HEK293 (cell line): ENCODE measurements at regions not wholly inside any gene's neighbourhood (a gene's known extent, or its start where the extent isn't known, plus 50 kb on each side); places are given as distances from the start of the nearest gene placed in this dataset.

Source experiments
- CTCF ChIA-PET: fragments of 350-600 bp; formaldehyde crosslinking; extraction: SDS; loops from one replicate; lab custom pipeline; 2021; ENCODE audit warnings: antibody characterized with exemption; lab: Yijun Ruan, JAX
- POLR2A ChIA-PET: fragments of 300-600 bp; formaldehyde crosslinking; extraction: SDS; loops from one replicate; lab custom pipeline; 2020; ENCODE audit warnings: antibody characterized with exemption, inconsistent platforms; lab: Yijun Ruan, JAX
- H3K27ac ChIP-seq: fragments of 200-500 bp; sonication (Bioruptor generic); 2 replicates; pipeline ENCODE4 v1.5.1; 2014; ENCODE audit warnings: low read depth, low read length, control low read depth, inconsistent platforms; ENCODE audit errors: extremely low read depth
- H3K36me3 ChIP-seq, 2 experiments: fragments of 200-500 bp in 1 of 2; sonication (Bioruptor generic) in 1 of 2; 1 replicate in 1 of 2; 2 replicates in 1 of 2; pipeline ENCODE4 v1.5.1; 2014 to 2017; ENCODE audit warnings: inconsistent platforms in 2 of 2, low read length in 2 of 2; ENCODE audit not compliant: control insufficient read depth in 2 of 2, insufficient read depth in 1 of 2
- H3K4me1 ChIP-seq: fragments of 200-500 bp; sonication (Bioruptor generic); 2 replicates; pipeline ENCODE4 v1.5.1; 2014; ENCODE audit warnings: mild to moderate bottlenecking, low read length, inconsistent platforms; ENCODE audit not compliant: control insufficient read depth, insufficient read depth
- H3K4me3 ChIP-seq: 2 replicates; pipeline ENCODE4 v1.5.1; 2011; ENCODE audit warnings: low read depth, mild to moderate bottlenecking, control low read depth, low read length, moderate library complexity
- H3K9me3 ChIP-seq: fragments of 200-500 bp; sonication (Bioruptor generic); 2 replicates; pipeline ENCODE4 v1.5.1; 2014; ENCODE audit warnings: low read depth, low read length, inconsistent platforms; ENCODE audit not compliant: control insufficient read depth, insufficient read depth
- PRDM1 ChIP-seq: fragments of 450-650 bp; formaldehyde crosslinking; IDR thresholded peaks from 2 replicates; pipeline ENCODE4; 2016; ENCODE audit warnings: missing biosample characterization, missing genetic modification characterization
- SP2 ChIP-seq: fragments of 450-650 bp; formaldehyde crosslinking; IDR thresholded peaks from 2 replicates; pipeline ENCODE4 v1.5.1; 2016; ENCODE audit warnings: missing biosample characterization, missing genetic modification characterization
- ZBTB11 ChIP-seq: fragments of 450-650 bp; formaldehyde crosslinking; conservative IDR thresholded peaks from 2 replicates; pipeline ENCODE4 v1.5.1; 2016; ENCODE audit warnings: low read depth, missing biosample characterization, missing genetic modification characterization
- ZFHX2 ChIP-seq: fragments of 450-650 bp; formaldehyde crosslinking; conservative IDR thresholded peaks from 2 replicates; pipeline ENCODE4 v1.5.1; 2016; ENCODE audit warnings: missing biosample characterization, missing genetic modification characterization
- ZNF157 ChIP-seq: fragments of 450-650 bp; formaldehyde crosslinking; IDR thresholded peaks from 2 replicates; pipeline ENCODE4 v1.5.1; 2016; ENCODE audit warnings: missing biosample characterization, missing genetic modification characterization
- ZNF184 ChIP-seq: fragments of 450-650 bp; IDR thresholded peaks from 2 replicates; pipeline ENCODE4 v1.5.1; 2018; ENCODE audit warnings: missing biosample characterization, mild to moderate bottlenecking, missing genetic modification characterization
- ZNF23 ChIP-seq: fragments of 450-650 bp; formaldehyde crosslinking; IDR thresholded peaks from 2 replicates; pipeline ENCODE4 v1.5.1; 2016; ENCODE audit warnings: missing biosample characterization, missing genetic modification characterization, borderline replicate concordance
- ZNF239 ChIP-seq: fragments of 450-650 bp; formaldehyde crosslinking; IDR thresholded peaks from 2 replicates; pipeline ENCODE4 v1.5.1; 2016; ENCODE audit warnings: missing biosample characterization, missing genetic modification characterization
- ZNF24 ChIP-seq: fragments of 450-650 bp; formaldehyde crosslinking; IDR thresholded peaks from 2 replicates; pipeline ENCODE4 v1.5.1; 2016; ENCODE audit warnings: missing biosample characterization, missing genetic modification characterization
- ZNF426 ChIP-seq: fragments of 450-650 bp; formaldehyde crosslinking; IDR thresholded peaks from 2 replicates; pipeline ENCODE4 v1.5.1; 2017; ENCODE audit warnings: missing biosample characterization, missing genetic modification characterization, mild to moderate bottlenecking, inconsistent platforms, moderate library complexity
- ZNF513 ChIP-seq: fragments of 450-650 bp; IDR thresholded peaks from 2 replicates; pipeline ENCODE4 v1.5.1; 2018; ENCODE audit warnings: missing biosample characterization, missing genetic modification characterization
- ZNF530 ChIP-seq: fragments of 450-650 bp; formaldehyde crosslinking; IDR thresholded peaks from 2 replicates; pipeline ENCODE4 v1.5.1; 2016; ENCODE audit warnings: low read depth, missing biosample characterization, missing genetic modification characterization
- ZNF654 ChIP-seq: fragments of 450-650 bp; formaldehyde crosslinking; IDR thresholded peaks from 2 replicates; pipeline ENCODE4 v1.5.1; 2016; ENCODE audit warnings: low read depth, missing biosample characterization, missing genetic modification characterization
- ZNF768 ChIP-seq: fragments of 450-650 bp; formaldehyde crosslinking; IDR thresholded peaks from 2 replicates; pipeline ENCODE4 v1.5.1; 2018; ENCODE audit warnings: missing biosample characterization, mild to moderate bottlenecking, missing genetic modification characterization
- TF ChIP-seq, protein P1 (sequence below): fragments of 450-650 bp; formaldehyde crosslinking; IDR thresholded peaks from 2 replicates; pipeline ENCODE4 v1.5.1; 2016; ENCODE audit warnings: missing biosample characterization, missing genetic modification characterization, low read depth
- TF ChIP-seq, protein P2 (sequence below): fragments of 450-650 bp; formaldehyde crosslinking; IDR thresholded peaks from 2 replicates; pipeline ENCODE4 v1.5.1; 2016; ENCODE audit warnings: missing biosample characterization, missing genetic modification characterization

GRCh38 chr14:35961697-35962274 lies 135.6 kb downstream of the BRMS1L start:
- H3K36me3 ChIP-seq: no peaks in the 10 kb centered on the region
- no peak overlapping the region for H3K27ac ChIP-seq
- no peak overlapping the region for H3K4me3 ChIP-seq
- POLR2A ChIA-PET: no interaction called here
- TF ChIP-seq, protein P1, sequence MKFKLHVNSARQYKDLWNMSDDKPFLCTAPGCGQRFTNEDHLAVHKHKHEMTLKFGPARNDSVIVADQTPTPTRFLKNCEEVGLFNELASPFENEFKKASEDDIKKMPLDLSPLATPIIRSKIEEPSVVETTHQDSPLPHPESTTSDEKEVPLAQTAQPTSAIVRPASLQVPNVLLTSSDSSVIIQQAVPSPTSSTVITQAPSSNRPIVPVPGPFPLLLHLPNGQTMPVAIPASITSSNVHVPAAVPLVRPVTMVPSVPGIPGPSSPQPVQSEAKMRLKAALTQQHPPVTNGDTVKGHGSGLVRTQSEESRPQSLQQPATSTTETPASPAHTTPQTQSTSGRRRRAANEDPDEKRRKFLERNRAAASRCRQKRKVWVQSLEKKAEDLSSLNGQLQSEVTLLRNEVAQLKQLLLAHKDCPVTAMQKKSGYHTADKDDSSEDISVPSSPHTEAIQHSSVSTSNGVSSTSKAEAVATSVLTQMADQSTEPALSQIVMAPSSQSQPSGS: peak; percentile 66
- TF ChIP-seq ZNF768 (tag by site-specific recombination): no peak
- TF ChIP-seq, all 188 proteins: peak for 1
- Histone ChIP-seq H3K9me3 (no peaks in the 10 kb centered on the region), H3K4me1 (peaks cover 9% of the 10 kb centered on the region)
- CTCF ChIA-PET: no interaction called here

GRCh38 chr14:35959835-35960234 lies 133.7 kb downstream of the BRMS1L start:
- CTCF ChIA-PET: interaction anchor here (0.7 to 2.2 kb wide), 8 partner anchors 10 to 596 kb away, joined by 3 to 13 read pairs (median 3); no protein-coding TSS in a partner anchor
- no peak overlapping the region for H3K27ac ChIP-seq

DNA sequence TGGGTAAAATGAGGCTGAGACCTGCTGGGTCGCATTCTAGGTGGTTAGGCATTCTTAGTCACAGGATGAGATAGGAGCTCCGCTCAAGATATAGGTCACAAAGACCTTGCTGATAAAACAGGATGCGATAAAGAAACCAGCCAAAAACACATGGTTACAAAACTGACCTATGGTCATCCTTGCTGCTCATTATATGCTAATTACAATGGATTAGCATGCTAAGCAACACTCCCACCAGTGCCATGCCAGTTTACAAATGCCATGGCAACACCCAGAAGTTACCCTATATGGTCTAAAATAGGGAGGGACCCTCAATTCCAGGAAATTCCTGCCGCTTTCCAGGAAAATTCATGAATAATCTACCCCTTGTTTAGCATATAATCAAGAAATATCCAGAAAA lies 132.4 kb downstream of the BRMS1L start:
- H3K36me3 ChIP-seq: no peaks in the 10 kb centered on the region
- no peak overlapping the region for H3K4me3 ChIP-seq
- H3K9me3 ChIP-seq: no peaks in the 10 kb centered on the region
- H3K4me1 ChIP-seq: peaks cover 9% of the 10 kb centered on the region
- ChIA-PET POLR2A (no interaction called here), CTCF (interaction anchor here (0.5 to 1.2 kb wide), 3 partner anchors 14 to 1896 kb away, joined by 3 to 5 read pairs (median 3); no protein-coding TSS in a partner anchor)
- no peak overlapping the region for H3K27ac ChIP-seq
- TF ChIP-seq ZNF530 (tag by site-specific recombination): no peak
- TF ChIP-seq ZNF239 (tag by site-specific recombination): no peak
- TF ChIP-seq ZNF157: no peak
- no peak for TF ChIP-seq ZNF184 (tag by site-specific recombination)

More at GRCh38 chr14:35959835-35960234, 133.7 kb downstream of the BRMS1L start:
- Histone ChIP-seq H3K4me3 (no peak overlapping the region), H3K9me3 (no peaks in the 10 kb centered on the region)
- TF ChIP-seq ZBTB11 (tag by site-specific recombination): no peak
- no peak for TF ChIP-seq SP2 (tag by site-specific recombination)
- peak; percentile 57 for TF ChIP-seq ZNF654 (tag by site-specific recombination)
- no peak for TF ChIP-seq ZFHX2
- no peak for TF ChIP-seq ZNF239 (tag by site-specific recombination)
- TF ChIP-seq, all 188 proteins: peak for 1
- H3K4me1 ChIP-seq: peaks cover 9% of the 10 kb centered on the region
- H3K36me3 ChIP-seq: no peaks in the 10 kb centered on the region
- POLR2A ChIA-PET: no interaction called here

DNA sequence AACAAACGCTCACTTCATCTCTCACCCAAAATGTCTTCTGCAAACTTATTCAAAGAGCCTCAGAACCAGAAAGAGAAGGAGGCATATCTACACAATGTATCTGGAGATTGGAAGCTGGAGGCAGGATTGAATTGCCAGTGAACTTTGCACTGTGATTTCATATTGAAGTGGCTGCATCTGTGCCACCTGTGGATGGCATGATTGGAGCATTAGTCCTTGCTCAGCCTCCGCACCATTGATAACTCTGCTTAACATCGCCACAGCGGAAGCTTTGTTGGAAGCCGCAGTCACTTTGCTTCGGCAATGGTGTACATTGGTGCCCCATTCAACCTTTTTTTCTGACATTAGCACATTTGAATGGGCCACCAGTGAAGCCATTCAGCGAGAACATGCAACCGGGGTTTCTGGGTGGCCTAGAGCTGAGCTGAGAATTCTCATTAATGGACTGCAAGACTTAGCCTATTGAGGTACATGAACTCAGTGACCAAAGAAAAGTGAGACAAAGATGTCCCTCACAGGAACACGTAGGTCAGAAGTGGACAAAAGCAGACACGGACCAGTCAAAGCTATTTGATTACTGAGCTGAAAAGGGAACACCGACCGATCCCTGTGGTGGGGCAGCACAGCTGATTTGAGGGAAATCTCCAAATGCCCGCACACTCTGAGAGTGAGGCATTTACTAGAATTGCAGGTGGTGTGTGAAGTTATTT lies 130.4 kb downstream of the BRMS1L start:
- H3K4me3 ChIP-seq: no peak overlapping the region
- H3K27ac ChIP-seq: no peak overlapping the region
- POLR2A ChIA-PET: no interaction called here
- CTCF ChIA-PET: interaction anchor here (0.6 to 2.8 kb wide), 6 partner anchors 10 to 113 kb away, joined by 4 to 7 read pairs (median 4); no protein-coding TSS in a partner anchor
- no peaks in the 10 kb centered on the region for H3K9me3 ChIP-seq
- H3K36me3 ChIP-seq: no peaks in the 10 kb centered on the region
- H3K4me1 ChIP-seq: peaks cover 9% of the 10 kb centered on the region
- TF ChIP-seq, protein P2, sequence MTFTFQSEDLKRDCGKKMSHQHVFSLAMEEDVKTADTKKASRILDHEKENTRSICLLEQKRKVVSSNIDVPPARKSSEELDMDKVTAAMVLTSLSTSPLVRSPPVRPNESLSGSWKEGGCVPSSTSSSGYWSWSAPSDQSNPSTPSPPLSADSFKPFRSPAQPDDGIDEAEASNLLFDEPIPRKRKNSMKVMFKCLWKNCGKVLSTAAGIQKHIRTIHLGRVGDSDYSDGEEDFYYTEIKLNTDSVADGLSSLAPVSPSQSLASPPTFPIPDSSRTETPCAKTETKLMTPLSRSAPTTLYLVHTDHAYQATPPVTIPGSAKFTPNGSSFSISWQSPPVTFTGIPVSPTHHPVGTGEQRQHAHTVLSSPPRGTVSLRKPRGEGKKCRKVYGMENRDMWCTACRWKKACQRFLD (tag by site-specific recombination): no peak
- TF ChIP-seq ZNF426 (tag by site-specific recombination) (no peak), ZNF23 (tag by site-specific recombination) (no peak), PRDM1 (no peak), ZNF513 (tag by site-specific recombination) (no peak), ZNF24 (tag by site-specific recombination) (no peak), ZNF239 (tag by site-specific recombination) (no peak)
